ENCODE measurements at regions not wholly inside any gene's neighbourhood (a gene's known extent, or its start where the extent isn't known, plus 50 kb on each side); places are given as distances from the start of the nearest gene placed in this dataset.

GRCh38 chr16:66261826-66262225 is 104.7 kb upstream of the CDH5 start:
- WGBS (ENCODE audit: insufficient coverage), result 84% methylated on average over 3 of the region's 3 CpGs
- DNase-seq (ENCODE audit: low read depth in 4 of 6, low spot score in 6 of 6), result no peak
- Histone ChIP-seq H3K27ac (ENCODE audit: low read depth, low read length) (no peak overlapping the region), H3K4me1 (ENCODE audit: control insufficient read depth, insufficient read depth, low read length) (peaks cover 31% of the 10 kb centered on the region), H3K27me3 (ENCODE audit: control insufficient read depth, insufficient read depth, low read length) (peaks cover 4% of the 10 kb centered on the region), H3K36me3 (ENCODE audit: control insufficient read depth, insufficient read depth, low read length) (no peaks in the 10 kb centered on the region), H3K4me3 (ENCODE audit: low read depth, low read length) (no peak overlapping the region), H3K9me3 (ENCODE audit: control insufficient read depth, insufficient read depth, low read length) (no peaks in the 10 kb centered on the region)

DNA sequence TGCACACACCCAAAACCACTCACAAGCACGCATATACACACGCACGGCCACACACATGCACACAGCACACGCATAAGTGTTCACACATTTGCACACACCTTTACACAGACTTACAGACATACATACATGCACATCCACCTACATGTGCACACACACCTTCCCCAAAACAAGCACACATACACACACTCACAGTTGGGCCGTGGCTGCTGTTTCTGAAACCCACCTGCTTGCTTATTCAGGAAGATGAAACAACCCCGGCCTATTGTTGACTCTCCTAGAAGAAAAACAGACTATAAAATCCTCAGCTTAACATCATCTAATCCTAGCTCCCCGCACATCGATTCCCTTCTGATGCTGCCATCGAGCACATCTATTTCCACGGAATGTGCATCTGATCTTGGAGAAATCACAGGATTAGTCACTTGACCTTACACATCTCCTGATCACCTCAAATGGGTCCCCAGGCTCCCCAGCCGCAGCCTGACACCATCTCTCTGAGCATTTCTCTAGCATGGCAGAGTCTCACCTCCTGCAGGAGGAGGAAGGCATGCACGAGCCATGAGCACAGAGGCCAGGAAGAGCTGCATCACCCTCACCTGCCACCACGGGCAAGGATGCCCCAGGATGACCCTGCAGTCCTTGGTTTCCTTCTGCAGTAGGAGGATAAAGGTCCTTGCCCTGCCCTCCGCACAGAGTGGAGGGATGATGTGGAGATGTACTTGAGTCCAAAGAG is 105.8 kb upstream of the CDH5 start:
- no peaks in the 10 kb centered on the region for H3K36me3 ChIP-seq (ENCODE audit: control insufficient read depth, insufficient read depth, low read length)
- H3K4me3 ChIP-seq (ENCODE audit: low read depth, low read length), result no peak overlapping the region
- 87% methylated on average over 14 of the region's 14 CpGs for WGBS (ENCODE audit: insufficient coverage)
- DNase-seq (ENCODE audit: low read depth in 4 of 6, low spot score in 6 of 6), result no peak
- H3K27ac ChIP-seq (ENCODE audit: low read depth, low read length), result no peak overlapping the region
- peaks cover 25% of the 10 kb centered on the region for H3K4me1 ChIP-seq (ENCODE audit: control insufficient read depth, insufficient read depth, low read length)
- peaks cover 2% of the 10 kb centered on the region for H3K27me3 ChIP-seq (ENCODE audit: control insufficient read depth, insufficient read depth, low read length)
- no peaks in the 10 kb centered on the region for H3K9me3 ChIP-seq (ENCODE audit: control insufficient read depth, insufficient read depth, low read length)

DNA sequence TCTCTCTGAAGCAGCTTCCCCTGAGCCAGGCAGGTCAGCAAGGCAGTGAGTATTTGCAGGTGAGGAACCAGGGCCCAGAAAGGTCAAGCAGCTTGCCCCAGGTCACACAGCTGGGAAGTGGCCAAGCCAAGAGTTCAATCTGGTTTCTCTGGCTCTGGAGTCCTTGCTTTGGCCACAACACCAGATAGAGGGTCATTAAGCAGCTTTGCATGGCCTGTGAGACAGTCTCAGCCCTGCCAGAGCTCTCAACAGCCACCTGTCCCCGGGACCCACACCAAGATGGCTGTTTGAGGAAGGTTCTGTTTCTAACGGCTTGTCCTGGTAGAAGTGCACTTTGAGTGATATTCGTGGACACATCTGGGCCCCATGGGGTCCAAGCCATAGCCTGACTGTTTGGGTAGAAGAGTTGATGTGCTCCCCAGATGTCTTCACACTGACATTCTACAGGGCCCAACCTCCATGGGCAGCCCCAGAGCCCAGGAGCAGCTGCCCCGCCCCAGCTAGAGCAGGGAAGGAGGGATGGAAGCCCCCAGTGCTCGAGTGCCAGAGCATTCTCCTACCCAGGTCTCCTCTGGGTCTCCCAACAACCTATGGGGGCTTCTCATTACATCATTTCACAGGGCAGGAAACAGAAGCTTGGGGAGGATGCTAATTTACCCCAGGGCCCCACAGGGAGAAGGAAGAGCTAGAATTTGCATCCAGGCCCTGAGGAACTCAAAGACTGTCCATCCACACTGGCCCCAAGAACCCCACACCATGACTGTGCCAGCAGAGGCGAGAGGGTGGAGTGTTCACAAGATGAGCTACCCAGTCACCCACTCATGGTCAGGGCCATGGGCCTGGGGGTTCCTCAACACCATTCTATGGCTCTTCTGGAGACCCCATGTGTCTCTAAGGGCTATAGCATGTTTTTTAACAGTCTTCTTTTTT is 107.3 kb upstream of the CDH5 start:
- DNase-seq (ENCODE audit: low read depth in 4 of 6, low spot score in 6 of 6), result no peak
- Histone ChIP-seq H3K4me1 (ENCODE audit: control insufficient read depth, insufficient read depth, low read length) (peaks cover 11% of the 10 kb centered on the region), H3K27ac (ENCODE audit: low read depth, low read length) (no peak overlapping the region), H3K4me3 (ENCODE audit: low read depth, low read length) (no peak overlapping the region), H3K9me3 (ENCODE audit: control insufficient read depth, insufficient read depth, low read length) (no peaks in the 10 kb centered on the region), H3K27me3 (ENCODE audit: control insufficient read depth, insufficient read depth, low read length) (peaks cover 2% of the 10 kb centered on the region), H3K36me3 (ENCODE audit: control insufficient read depth, insufficient read depth, low read length) (no peaks in the 10 kb centered on the region)
- WGBS (ENCODE audit: insufficient coverage), result 100% methylated on average over 3 of the region's 6 CpGs

DNA sequence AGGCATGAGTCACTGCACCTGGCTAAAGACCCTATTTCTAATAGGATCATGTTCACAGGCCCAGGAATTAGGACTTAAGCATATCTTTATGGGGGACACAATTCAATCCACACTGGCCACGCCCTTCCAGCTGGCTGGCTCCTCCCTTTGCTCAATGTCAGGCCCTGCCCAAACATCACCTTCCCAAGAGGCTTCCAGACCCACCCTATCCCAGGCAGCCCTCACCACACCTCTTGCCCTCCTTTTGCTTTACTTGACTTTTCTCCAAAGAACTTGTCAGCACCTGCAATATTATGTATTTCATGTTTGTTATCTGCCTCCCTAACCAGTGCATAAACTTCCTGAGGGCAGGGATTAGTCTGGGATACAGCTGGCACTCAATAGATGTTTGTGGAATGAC is 109.6 kb upstream of the CDH5 start:
- 100% methylated on average over 1 of the region's 1 CpG for WGBS (ENCODE audit: insufficient coverage)
- no peak overlapping the region for H3K27ac ChIP-seq (ENCODE audit: low read depth, low read length)
- no peak for DNase-seq (ENCODE audit: low read depth in 4 of 6, low spot score in 6 of 6)
- no peaks in the 10 kb centered on the region for H3K36me3 ChIP-seq (ENCODE audit: control insufficient read depth, insufficient read depth, low read length)
- H3K27me3 ChIP-seq (ENCODE audit: control insufficient read depth, insufficient read depth, low read length), result no peaks in the 10 kb centered on the region
- peaks cover 3% of the 10 kb centered on the region for H3K4me1 ChIP-seq (ENCODE audit: control insufficient read depth, insufficient read depth, low read length)
- no peak overlapping the region for H3K4me3 ChIP-seq (ENCODE audit: low read depth, low read length)
- no peaks in the 10 kb centered on the region for H3K9me3 ChIP-seq (ENCODE audit: control insufficient read depth, insufficient read depth, low read length)

GRCh38 chr16:66255647-66256046 is 110.8 kb upstream of the CDH5 start:
- H3K9me3 ChIP-seq (ENCODE audit: control insufficient read depth, insufficient read depth, low read length), result no peaks in the 10 kb centered on the region
- H3K27ac ChIP-seq (ENCODE audit: low read depth, low read length), result no peak overlapping the region
- WGBS (ENCODE audit: insufficient coverage), result 78% methylated on average over 4 of the region's 4 CpGs
- DNase-seq (ENCODE audit: low read depth in 4 of 6, low spot score in 6 of 6), result no peak
- no peaks in the 10 kb centered on the region for H3K27me3 ChIP-seq (ENCODE audit: control insufficient read depth, insufficient read depth, low read length)
- H3K4me3 ChIP-seq (ENCODE audit: low read depth, low read length), result no peak overlapping the region
- peaks cover 16% of the 10 kb centered on the region for H3K4me1 ChIP-seq (ENCODE audit: control insufficient read depth, insufficient read depth, low read length)
- no peaks in the 10 kb centered on the region for H3K36me3 ChIP-seq (ENCODE audit: control insufficient read depth, insufficient read depth, low read length)

DNA sequence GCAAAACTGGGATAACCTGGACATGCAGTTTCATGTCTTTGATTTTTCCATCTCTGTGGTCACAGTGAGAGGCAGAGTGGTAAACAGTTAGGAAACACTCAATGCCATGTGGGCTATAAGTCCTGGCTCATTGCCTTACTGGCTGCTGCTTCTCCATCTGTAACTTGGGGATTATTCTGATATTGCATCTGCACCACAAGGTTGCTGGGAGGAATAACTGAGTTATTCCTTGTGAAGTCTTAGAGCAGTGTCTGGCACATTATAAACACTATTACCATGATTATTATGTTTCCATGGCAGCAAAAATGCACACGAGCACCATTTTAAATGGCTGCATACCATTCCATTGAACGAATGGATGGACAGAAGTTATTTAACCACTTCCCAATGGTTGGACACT is 111.7 kb upstream of the CDH5 start:
- peaks cover 22% of the 10 kb centered on the region for H3K4me1 ChIP-seq (ENCODE audit: control insufficient read depth, insufficient read depth, low read length)
- no peaks in the 10 kb centered on the region for H3K36me3 ChIP-seq (ENCODE audit: control insufficient read depth, insufficient read depth, low read length)
- no peaks in the 10 kb centered on the region for H3K27me3 ChIP-seq (ENCODE audit: control insufficient read depth, insufficient read depth, low read length)
- H3K9me3 ChIP-seq (ENCODE audit: control insufficient read depth, insufficient read depth, low read length), result no peaks in the 10 kb centered on the region
- no peak for DNase-seq (ENCODE audit: low read depth in 4 of 6, low spot score in 6 of 6)
- 94% methylated on average over 2 of the region's 2 CpGs for WGBS (ENCODE audit: insufficient coverage)
- no peak overlapping the region for H3K4me3 ChIP-seq (ENCODE audit: low read depth, low read length)
- H3K27ac ChIP-seq (ENCODE audit: low read depth, low read length), result no peak overlapping the region

- H3K27ac ChIP-seq (ENCODE audit: low read depth, low read length), result no peak overlapping the region
- no peaks in the 10 kb centered on the region for H3K9me3 ChIP-seq (ENCODE audit: control insufficient read depth, insufficient read depth, low read length)
- no peak for DNase-seq (ENCODE audit: low read depth in 4 of 6, low spot score in 6 of 6)
- WGBS (ENCODE audit: insufficient coverage), result 44% methylated on average over 1 of the region's 2 CpGs
- H3K36me3 ChIP-seq (ENCODE audit: control insufficient read depth, insufficient read depth, low read length), result no peaks in the 10 kb centered on the region
- peaks cover 22% of the 10 kb centered on the region for H3K4me1 ChIP-seq (ENCODE audit: control insufficient read depth, insufficient read depth, low read length)
- no peaks in the 10 kb centered on the region for H3K27me3 ChIP-seq (ENCODE audit: control insufficient read depth, insufficient read depth, low read length)
- no peak overlapping the region for H3K4me3 ChIP-seq (ENCODE audit: low read depth, low read length)
These were observed 112.4 kb upstream of the CDH5 start for GRCh38 chr16:66254106-66254505.

DNA sequence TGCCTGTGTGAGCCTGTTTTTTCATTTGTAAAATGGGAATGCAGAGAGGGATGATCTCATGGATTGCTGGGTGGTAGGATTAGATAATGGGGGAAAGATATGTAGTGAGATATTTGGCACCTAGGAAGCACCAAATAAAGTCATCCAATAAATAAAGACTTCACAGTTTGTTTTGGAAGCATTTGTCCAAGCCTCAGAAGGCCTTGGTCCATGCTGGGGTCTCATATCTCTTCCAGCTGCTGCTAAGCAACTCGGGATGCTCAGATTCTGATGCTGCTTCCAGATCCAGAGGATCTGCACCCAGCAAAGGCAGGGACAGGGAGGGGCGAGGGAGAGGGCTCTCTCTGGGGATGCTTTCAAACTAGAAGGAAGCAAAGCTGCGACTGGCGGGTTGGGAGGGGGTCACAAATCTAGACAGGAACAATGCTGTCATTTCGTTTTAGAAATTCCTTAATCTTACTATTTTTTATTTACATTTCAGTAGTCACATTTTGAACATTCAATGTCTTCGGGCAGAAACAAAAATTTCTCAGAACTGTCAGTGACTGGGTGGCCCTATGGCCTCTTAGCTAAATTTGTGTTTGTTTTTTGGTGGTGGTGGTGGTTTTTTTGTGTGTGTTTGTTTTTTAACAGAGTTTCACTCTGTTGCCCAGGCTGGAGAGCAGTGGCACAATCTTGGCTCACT is 114.9 kb upstream of the CDH5 start:
- Histone ChIP-seq H3K9me3 (ENCODE audit: control insufficient read depth, insufficient read depth, low read length) (no peaks in the 10 kb centered on the region), H3K4me3 (ENCODE audit: low read depth, low read length) (no peak overlapping the region), H3K27me3 (ENCODE audit: control insufficient read depth, insufficient read depth, low read length) (no peaks in the 10 kb centered on the region), H3K27ac (ENCODE audit: low read depth, low read length) (peak overlapping the region; percentile 84), H3K4me1 (ENCODE audit: control insufficient read depth, insufficient read depth, low read length) (peaks cover 33% of the 10 kb centered on the region), H3K36me3 (ENCODE audit: control insufficient read depth, insufficient read depth, low read length) (no peaks in the 10 kb centered on the region)
- no CpG with 5 or more reads among the region's 6 CpGs for WGBS (ENCODE audit: insufficient coverage)
- peak in 1 of 6 donors; percentile 28 for DNase-seq (ENCODE audit: low read depth in 4 of 6, low spot score in 6 of 6)

DNA sequence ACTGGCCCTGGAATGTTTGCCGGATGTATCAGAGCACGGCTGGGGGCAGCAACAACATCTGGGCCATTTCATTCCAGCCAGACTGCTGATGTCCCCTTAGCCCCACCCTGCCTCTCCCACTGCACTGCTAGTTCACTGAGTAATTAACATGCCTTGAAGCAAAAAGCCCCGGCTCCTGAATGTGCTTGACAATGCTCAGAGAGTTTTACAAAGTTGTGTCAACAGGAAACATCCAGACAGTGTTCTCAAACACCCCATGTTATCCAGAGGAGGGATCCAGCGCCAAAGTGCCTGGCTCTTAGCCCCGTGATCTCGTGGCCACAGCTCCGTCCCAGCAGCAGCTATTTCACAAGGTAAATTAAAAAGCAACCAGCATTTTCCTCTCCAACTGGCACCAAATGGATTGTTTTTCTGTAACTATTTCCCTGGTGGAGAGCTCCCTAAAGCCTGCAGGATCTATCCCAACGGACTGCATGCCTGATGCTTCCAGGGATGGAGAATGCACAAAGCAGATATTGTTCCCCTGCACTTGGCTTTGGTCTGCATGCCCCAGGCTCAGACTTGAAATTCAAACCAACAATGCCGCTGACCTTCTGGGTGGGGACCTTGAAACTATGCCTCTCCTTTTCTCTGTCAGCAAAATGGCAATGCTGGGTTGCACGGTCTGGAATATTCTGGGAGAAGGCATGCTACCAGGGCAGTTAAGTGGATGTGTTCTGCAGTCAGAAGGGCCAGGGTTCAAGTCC is 115.6 kb upstream of the CDH5 start:
- Histone ChIP-seq H3K4me3 (ENCODE audit: low read depth, low read length) (no peak overlapping the region), H3K36me3 (ENCODE audit: control insufficient read depth, insufficient read depth, low read length) (no peaks in the 10 kb centered on the region), H3K9me3 (ENCODE audit: control insufficient read depth, insufficient read depth, low read length) (no peaks in the 10 kb centered on the region), H3K27ac (ENCODE audit: low read depth, low read length) (peak overlapping the region; percentile 84), H3K4me1 (ENCODE audit: control insufficient read depth, insufficient read depth, low read length) (peaks cover 33% of the 10 kb centered on the region), H3K27me3 (ENCODE audit: control insufficient read depth, insufficient read depth, low read length) (no peaks in the 10 kb centered on the region)
- peak in 3 of 6 donors; percentile 32 to 85 (median 70) for DNase-seq (ENCODE audit: low read depth in 4 of 6, low spot score in 6 of 6)
- WGBS (ENCODE audit: insufficient coverage), result 13% methylated on average over 9 of the region's 10 CpGs
